ENCODE measurements at regions not wholly inside any gene's neighbourhood (a gene's known extent, or its start where the extent isn't known, plus 50 kb on each side); places are given as distances from the start of the nearest gene placed in this dataset.

- TF ChIP-seq, protein P1, sequence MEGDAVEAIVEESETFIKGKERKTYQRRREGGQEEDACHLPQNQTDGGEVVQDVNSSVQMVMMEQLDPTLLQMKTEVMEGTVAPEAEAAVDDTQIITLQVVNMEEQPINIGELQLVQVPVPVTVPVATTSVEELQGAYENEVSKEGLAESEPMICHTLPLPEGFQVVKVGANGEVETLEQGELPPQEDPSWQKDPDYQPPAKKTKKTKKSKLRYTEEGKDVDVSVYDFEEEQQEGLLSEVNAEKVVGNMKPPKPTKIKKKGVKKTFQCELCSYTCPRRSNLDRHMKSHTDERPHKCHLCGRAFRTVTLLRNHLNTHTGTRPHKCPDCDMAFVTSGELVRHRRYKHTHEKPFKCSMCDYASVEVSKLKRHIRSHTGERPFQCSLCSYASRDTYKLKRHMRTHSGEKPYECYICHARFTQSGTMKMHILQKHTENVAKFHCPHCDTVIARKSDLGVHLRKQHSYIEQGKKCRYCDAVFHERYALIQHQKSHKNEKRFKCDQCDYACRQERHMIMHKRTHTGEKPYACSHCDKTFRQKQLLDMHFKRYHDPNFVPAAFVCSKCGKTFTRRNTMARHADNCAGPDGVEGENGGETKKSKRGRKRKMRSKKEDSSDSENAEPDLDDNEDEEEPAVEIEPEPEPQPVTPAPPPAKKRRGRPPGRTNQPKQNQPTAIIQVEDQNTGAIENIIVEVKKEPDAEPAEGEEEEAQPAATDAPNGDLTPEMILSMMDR (IDR thresholded peaks at IDR 0.05): no peak
- no peak for TF ChIP-seq EP300 (IDR thresholded peaks at IDR 0.05)
Measured at GRCh38 chr21:14058566-14058965, 152.2 kb downstream of the LIPI start.

All from esophagus muscularis mucosa (tissue), 3 donors.